ENCODE measurements at regions not wholly inside any gene's neighbourhood (a gene's known extent, or its start where the extent isn't known, plus 50 kb on each side); places are given as distances from the start of the nearest gene placed in this dataset.

DNA sequence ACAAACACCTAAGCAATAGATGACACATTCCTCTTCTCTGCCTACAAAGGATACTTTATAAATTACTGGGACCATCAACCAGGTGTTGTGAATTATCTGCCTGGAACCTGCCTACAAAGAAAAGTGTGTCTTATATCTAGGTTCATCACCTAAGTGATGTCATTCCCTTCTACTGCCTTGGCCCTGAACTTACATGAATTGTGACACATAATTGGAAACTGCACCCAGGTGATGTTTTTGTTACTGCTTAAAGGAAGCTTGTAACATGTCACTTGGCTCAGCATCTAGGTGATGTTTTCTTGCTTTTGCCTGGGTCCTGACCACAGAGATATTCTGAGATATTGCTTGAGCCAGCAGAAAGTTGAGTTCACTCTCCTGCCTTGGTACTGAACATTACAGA, 870.5 kb upstream of the TSPY4 start:
- TF ChIP-seq, protein P1, sequence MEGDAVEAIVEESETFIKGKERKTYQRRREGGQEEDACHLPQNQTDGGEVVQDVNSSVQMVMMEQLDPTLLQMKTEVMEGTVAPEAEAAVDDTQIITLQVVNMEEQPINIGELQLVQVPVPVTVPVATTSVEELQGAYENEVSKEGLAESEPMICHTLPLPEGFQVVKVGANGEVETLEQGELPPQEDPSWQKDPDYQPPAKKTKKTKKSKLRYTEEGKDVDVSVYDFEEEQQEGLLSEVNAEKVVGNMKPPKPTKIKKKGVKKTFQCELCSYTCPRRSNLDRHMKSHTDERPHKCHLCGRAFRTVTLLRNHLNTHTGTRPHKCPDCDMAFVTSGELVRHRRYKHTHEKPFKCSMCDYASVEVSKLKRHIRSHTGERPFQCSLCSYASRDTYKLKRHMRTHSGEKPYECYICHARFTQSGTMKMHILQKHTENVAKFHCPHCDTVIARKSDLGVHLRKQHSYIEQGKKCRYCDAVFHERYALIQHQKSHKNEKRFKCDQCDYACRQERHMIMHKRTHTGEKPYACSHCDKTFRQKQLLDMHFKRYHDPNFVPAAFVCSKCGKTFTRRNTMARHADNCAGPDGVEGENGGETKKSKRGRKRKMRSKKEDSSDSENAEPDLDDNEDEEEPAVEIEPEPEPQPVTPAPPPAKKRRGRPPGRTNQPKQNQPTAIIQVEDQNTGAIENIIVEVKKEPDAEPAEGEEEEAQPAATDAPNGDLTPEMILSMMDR (IDR thresholded peaks at IDR 0.05): no peak
- TF ChIP-seq POLR2A (IDR thresholded peaks at IDR 0.05): no peak

Data from sigmoid colon (tissue), 3 donors.